GM21381 (cell line): ENCODE measurements at regions not wholly inside any gene's neighbourhood (a gene's known extent, or its start where the extent isn't known, plus 50 kb on each side); places are given as distances from the start of the nearest gene placed in this dataset.

Experiments
- ATAC-seq: cut with Tn5 transposase; IDR thresholded peaks from one replicate; pipeline ENCODE4 v1.9.1; 2021; ENCODE audit warnings: mild to moderate bottlenecking, moderate library complexity; ENCODE audit not compliant: unreplicated experiment

- no peak for ATAC-seq
These were observed 72.0 kb downstream of the ALX1 start for GRCh38 chr12:85352016-85352415.

DNA sequence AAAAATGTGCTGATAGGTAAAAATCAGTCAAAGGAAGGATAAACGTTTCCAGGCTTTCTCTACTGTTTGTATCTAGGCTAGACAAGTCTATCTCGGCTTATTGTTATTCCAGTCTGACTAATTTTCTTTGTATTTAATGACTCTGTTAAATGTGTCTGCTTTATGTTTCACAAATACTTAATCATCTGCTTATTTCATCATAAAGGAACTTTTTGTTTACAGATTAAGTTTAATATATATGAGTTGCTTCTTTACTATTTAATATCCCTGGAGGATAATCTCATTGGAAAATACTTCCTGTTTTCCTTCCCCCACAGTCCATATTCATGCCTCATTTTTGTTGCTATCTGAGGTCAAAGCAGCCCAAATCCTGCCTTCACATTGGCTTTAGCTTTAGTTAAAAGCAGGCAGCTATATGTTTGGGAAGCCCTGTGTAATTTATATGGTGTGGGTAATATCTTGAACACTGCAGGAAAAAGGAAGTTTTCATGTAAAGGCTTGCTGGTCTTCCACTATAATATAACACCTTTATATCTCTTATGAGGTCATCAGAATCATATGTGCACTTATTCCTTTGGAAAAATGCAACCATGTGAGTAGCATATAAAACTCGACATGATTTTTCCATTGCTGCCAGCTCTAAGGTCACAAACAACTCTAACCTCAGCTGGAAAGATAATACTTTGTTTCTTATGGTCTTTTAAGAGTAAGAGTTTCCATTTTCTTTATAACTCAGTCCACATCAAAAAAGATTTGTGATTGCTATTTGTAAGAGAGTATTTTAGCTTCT is 76.8 kb downstream of the ALX1 start:
- no peak for ATAC-seq

- no peak for ATAC-seq
These were observed 77.6 kb downstream of the ALX1 start for GRCh38 chr12:85357609-85358008.

DNA sequence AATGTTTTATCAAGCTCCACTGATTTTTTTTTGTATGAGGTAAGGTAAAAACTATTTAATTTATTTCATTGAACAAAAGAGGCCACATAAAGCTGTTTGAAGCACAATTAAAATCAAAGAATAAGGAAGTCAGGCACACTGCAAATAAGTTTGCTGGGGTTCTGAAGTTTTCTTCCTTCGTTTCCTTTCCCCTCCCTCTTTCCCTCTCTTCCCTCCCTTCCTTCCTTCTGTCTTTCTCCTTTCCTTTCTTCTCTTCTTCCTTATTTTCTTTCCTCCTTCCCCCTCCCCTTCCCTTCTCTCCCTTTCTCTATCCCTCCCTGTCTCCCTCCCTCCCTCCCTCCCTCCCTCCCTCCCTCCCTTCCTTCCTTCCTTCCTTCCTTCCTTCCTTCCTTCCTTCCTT is 78.7 kb downstream of the ALX1 start:
- no peak for ATAC-seq

DNA sequence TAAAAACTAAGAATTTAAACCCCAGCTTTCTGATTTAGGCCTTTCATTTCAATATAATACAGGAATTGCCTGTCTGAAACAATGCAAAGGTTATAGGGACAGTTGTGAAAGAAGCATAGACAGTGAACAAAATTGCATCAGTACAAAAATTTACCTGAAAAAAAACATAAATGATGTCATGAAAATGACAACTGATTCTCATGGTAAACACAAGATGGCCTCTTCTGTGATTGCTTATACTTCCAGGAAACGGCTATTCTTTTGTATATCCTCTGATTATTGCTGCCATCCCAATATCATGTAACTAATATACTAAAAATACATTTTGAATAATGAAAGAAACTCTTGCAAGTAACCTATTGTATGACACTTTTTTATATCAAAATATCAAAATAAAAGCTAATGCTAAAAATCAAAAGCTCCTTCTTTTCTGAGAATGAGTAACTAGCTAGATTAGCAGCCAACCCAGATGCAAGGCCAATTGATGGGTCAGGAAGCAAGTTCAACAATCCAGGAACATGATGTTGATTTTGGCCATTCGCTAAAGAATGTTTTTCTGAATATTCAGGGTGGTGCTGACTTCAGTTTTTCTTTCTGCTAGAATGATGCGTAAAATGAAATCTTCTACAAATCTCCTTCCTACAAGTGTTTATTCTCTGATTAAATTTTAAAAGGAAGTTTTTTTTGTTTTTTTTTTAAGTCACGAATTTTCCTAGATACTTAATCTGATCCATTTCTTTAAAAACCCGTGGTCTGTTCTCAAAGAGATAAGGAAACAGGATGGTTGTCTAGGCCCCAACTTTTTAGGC is 83.6 kb downstream of the ALX1 start:
- ATAC-seq, result no peak

DNA sequence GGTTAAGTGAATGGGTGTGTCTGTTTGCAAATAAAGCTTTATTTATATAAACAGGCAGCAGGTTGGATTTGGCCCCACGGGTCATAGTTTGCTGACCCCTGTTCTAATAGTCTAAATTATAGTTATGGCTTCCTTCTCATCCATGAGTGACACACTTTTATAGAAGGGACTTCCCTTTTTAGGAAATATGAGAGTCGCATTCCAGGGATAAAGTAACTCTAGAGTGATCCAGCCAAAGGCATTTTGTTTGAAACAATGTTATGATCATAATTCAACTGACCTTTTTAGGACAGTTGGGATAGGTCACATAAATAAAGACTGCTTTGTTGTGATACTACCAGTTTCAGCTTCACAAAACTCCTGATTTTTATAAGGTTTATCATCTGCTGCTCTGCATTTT is 87.9 kb downstream of the ALX1 start:
- no peak for ATAC-seq

DNA sequence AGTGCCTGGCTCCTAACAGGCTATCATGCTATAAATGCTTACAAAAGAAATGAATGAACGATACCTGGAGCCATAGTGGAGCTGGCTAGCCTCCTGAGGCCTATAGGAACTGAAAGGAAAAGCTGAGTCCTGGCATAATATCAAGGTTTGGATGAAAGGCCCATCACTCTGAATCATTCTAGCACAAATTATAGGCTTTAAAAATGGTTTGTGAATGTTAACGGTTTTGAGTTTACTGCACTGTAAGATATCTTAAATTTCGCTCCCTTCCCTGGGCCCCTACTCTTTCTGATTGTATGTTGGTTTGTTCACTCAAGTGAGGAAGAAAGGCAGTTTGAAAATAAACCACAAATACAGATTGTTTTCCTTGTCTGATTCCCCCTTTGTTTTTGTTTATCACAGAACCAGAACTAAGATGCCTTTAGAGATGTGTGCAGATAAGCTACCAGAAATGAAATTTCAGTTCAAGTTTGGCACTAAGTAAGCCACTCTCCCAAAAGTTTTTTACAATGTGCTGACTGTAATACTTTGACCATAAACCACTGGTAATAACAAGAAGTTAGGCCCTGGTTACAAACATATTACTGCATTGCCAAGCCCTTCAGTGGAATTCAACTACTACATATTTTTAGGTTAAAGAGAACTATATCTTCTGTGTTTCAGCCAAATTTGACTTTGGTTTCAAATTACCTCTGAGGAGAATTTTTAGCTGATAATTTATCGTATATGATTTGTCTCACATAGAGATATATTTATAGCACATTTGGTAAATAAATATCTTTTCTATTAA is 89.5 kb downstream of the ALX1 start:
- no peak for ATAC-seq

DNA sequence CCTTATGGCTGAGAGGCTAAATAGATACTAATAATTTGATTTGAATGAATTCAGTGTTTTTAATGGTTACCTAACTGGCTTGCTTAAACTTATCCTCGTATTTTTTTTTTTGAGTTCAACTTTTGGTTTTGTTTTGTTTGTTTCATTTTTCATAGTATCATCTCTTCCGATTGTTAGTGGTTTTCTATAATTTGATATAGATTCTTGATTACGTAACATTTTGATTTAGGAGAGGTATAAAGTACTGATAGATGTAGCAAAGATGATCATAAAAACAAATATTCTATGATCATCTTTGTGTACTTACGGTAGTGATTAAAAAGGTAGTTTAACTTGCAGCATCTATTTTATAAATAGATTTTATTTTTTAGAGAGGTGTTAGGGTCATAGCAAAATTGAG is 93.0 kb downstream of the ALX1 start:
- no peak for ATAC-seq

DNA sequence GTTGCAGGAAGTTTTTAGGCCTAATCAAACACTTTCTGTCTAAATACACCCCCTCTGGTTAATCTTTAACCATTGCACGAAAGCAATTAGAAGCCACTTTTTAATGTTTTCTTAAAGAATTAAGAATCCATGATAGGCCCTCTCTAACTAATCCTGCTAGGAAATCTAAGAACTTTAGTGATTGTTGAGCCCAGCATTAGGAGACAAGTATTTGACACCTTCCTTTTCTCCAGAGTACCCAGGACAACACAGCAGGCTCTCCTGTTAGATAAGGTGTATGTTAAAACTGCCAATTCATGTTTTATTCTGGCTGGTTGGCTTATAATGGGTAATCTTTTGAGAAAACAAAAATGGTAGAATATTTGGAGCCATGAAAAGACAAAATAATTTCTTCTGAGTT is 95.0 kb downstream of the ALX1 start:
- no peak for ATAC-seq

DNA sequence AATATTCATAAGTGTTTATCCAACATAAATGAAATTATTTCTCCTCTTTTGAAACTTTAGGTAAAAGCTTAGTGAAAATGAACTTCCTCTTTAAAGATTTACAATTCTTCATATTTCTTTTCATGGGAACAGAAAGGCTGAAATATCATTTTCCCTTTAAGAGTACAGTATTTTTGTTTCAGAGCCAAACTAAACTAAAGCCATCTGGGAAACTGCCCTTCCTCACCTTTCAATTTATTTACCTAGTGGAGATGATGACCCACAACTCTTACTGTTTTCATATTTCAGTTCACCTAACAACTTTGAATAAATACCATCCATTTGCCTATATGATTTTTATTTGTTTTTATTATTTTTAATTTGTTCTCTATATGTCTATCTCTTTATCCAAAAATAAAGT is 105.4 kb downstream of the ALX1 start:
- ATAC-seq, result no peak

DNA sequence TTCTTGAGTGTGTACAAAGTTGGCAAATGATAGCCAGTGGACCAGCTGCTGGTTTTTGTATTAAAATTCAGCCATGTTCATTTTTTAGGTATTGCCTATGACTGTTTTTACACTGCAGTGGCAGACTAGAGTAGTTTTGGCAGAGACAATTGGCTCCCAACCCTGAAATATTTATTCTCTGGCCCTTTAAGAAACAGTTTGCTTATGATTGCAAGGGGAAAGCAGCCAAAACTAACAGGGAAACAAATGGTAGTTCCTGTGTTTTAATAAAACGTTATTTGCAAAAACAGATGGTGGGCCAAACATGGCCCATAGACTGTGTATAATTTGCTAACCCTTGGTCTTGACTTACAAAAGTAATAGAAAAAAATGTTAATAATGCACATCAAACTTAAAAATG is 110.2 kb downstream of the ALX1 start:
- ATAC-seq, result no peak

- ATAC-seq, result no peak
These were observed 112.5 kb downstream of the ALX1 start for GRCh38 chr12:85392508-85392907.

DNA sequence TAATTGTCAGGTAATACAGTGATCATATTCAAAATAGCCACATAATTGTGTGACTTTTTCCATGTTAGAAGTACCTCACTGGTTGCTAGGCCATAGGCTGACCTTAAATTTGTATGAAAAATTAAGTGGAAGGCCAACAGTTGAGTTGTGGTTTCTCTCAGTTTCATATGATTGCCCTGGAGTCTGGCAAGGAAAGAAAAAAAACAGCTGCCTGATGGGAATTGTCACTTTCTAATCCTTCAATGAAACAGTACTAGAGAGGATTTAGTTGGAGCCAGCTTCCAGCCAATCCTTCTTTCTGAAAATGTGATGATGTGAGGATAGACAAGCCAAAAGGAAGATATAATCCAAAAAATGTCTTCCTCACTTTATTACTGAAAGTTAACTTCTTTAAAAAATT is 113.6 kb downstream of the ALX1 start:
- ATAC-seq, result no peak

GRCh38 chr12:85394065-85394464 is 114.0 kb downstream of the ALX1 start:
- no peak for ATAC-seq

DNA sequence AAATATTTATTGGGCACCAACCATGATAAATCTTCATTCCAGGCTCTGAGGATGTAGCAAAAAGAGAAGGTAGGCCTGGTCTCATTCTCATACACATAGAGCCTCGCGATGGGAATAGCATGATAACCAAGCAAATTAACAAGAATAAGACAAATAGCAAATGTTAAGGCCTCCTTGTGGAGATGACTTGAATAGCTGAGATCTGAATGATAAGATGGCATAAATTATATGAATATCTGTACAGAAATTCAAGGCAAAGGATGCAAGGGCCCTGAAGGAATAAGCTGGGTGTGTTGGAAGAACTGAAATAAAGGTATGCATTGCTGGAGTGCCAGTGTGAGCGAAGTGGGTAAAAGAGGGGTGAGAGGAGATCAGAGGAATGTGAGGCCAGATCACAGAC is 114.8 kb downstream of the ALX1 start:
- ATAC-seq, result no peak

GRCh38 chr12:85405262-85405661 is 125.2 kb downstream of the ALX1 start:
- ATAC-seq, result no peak

- no peak for ATAC-seq
These were observed 125.9 kb downstream of the ALX1 start for GRCh38 chr12:85405781-85406522.

GRCh38 chr12:85413266-85413665 is 133.2 kb downstream of the ALX1 start:
- no peak for ATAC-seq

- ATAC-seq, result no peak
These were observed 142.7 kb downstream of the ALX1 start for GRCh38 chr12:85422762-85423161.

DNA sequence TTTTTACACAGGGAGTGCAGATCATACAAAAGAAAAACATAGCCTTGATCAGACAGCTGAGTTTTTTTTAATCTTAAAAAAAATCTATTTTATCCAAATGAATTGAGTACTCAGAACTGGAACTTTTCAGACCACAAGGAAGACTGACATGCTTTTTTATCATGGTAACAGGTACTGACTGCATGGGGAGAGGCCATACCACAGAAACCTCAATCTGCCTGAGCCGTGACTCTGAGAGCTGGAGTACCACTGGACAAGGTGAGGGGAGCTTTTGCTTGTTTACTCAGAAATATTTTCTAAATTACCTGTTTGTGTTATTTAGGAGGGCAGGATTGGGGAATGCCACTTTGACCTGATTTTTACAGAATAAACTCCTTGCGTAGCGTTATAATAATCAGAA is 143.9 kb downstream of the ALX1 start:
- ATAC-seq, result peak; percentile 65
